Tongue (tissue), 1 donor: ENCODE measurements at regions not wholly inside any gene's neighbourhood (a gene's known extent, or its start where the extent isn't known, plus 50 kb on each side); places are given as distances from the start of the nearest gene placed in this dataset.

Source experiments
- DNase-seq: peaks from one replicate; pipeline ENCODE4 v3.0.0-alpha.2; 2015

DNA sequence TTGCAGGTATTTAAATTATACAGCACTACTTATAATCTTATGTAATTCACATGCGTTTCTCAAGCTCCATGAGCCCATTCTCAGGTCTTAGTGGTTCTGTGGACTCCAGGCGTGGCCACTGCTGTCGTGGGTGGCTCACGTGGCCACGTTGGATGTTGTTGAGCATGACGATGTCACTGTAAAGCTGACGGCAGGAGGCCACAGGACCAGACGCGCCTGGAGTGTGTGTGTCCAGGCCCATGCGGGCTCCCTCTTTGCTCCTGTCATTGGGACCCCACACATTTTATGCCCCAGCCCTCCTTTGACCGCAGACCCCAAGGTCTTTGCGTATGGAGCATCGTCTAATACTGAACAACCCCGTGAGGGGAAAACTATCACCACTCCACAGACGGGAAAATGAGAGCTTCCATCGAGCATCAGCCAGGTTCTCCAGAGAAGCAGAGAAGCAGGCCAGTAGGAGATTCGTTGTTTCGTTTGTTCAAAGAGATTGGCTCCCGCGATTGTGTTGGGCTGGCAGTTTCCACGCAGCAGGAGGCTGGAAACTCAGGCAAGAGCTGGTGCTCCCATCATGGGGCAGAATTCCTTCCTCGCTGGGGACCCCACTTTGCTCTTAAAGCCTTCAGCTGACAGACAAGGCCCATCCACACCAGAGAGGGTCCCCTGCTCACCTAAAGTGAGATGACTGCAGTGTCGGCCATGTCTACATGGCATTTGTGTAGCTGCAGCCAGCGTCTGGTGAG, 129.3 kb upstream of the SPACA7 start:
- DNase-seq, result no peak

DNA sequence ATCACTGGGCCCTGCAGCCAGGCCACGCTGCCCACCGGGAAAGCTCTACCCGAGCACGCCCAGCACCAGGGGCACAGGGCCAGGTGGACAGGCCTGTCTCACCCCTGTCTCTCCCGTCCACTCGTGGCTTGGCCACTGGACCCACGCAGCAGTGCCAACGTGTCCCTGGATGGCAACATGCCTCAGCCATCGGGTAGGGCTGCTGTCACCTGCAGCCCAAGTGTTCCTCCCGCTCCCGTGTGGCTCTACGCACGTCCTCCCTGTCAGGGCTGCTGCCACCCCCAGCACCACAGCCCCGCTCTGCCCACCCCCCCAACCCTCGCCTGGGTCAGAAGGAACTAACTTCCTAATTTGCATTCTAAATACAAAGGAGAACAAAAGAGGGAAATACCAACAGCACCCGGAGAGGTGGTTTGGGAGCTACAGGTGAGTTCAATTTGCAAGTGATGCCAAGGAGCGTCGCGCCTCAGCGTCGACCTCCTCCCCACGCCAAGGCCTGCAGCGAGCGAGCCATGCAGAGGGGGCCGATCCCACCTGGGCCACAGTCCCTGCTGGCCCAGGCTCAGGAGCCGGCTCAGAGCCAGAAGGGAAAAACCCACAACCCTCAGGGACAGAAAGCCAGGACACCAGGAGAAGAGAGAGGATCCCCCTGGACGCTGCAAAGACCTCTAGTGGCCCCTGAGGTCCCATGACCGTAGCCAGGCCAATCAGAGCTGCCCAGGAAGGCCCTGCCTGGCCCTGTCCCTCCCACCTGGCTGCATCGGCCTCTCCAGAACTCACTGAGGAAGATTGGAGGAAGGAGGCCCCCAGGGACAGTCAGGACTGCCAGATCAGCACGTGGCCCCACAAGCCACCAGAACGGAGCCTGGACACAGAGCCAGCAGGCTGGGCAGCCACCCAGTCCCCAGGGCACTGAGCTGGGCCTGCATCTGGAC, 128.4 kb upstream of the SPACA7 start:
- no peak for DNase-seq

DNA sequence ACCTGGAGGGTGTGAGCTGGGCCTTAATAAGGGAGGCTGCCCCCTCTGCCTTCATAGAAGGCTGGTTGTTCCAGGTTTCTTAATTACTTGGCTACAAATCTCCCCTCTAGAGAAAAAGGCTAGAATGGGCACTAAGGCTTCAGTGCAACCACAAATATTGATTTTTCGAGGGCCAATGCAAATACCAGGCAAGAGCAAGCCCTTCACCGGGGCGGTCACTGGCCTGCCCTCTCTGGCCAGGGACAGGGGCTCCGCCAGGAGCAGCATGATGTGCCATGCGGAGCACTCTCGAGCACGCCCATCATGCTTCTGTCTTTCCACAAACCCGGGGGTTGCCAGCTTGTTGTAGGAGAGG, 127.8 kb upstream of the SPACA7 start:
- DNase-seq, result no peak

DNA sequence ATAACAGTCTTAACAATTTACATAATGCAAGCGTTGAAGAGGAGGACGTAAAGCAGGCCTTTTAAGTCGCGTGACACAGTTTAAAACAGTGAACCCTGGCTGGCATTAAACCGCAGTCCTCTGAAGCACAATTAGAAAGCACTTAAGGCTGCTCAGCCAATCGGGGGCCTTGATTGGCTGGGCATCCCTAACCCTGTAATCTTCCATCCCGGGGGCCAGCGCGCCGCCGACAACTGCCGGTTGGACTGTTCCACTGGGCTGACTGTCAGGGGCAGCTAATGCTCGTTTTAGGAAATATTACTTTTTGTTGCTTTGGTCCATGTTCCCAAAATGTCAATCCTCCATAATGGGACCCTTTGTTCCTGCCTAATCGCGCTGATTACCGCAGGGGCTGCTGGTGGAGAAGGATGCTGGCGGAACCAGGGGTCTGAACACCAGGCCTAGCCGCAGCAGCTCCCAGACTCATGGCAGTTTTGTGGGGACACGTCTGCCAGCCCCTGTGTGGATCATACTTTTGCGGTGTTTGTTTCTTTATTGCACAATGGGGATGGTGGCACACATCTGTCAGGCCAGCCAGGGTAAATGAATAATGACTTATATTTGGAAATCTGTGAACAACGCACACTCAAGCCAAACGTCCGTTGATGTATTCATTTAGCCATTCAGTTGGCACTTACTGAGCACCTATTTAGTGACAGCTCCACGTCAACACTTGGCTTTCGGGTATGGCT, 127.1 kb upstream of the SPACA7 start:
- DNase-seq, result peak; percentile 23

DNA sequence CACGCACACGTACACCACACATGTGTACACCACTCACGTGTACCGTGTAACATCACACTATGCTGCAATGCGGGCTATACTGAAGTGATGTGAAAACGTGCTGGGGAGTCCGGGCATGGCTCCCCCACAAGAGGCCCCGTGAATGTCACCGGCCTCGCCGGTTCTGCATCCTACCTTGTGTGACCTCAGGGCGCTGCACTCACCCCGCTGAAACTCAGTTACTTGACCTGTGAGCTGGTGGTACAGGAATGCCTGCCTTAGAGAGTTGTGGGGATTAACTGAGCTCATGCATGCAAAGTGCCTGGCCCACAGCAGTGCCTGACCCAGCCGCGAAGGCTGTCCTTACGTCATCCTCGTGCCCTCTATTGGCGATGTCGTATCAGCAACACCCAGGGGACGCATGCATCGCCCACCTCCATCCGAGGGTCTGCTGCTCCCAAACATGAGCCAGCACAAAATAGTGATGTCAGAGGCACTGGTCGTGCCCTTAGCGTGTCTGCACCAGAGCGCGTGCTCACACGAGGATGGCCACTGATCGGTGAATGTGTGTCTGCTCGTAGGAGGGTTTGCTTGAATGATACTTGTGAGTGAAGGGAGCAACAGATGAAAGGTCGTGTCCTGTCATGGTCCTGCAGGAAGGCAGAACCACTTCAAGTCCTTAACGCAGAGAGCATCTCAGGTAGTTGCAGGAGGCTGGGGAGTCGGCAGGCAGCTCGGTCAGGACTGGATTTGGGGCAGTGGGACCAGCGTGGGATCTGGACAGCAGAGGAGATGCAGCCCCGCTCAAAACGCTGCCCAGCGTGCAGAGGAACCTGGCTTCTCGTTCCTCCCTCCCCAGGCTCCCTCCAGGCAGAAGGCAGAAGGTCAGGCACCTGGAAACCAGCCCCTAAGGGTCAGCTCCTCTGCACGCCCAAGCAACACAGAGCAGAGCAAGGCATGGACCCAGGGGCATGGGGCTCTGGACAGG, 126.2 kb upstream of the SPACA7 start:
- no peak for DNase-seq

DNA sequence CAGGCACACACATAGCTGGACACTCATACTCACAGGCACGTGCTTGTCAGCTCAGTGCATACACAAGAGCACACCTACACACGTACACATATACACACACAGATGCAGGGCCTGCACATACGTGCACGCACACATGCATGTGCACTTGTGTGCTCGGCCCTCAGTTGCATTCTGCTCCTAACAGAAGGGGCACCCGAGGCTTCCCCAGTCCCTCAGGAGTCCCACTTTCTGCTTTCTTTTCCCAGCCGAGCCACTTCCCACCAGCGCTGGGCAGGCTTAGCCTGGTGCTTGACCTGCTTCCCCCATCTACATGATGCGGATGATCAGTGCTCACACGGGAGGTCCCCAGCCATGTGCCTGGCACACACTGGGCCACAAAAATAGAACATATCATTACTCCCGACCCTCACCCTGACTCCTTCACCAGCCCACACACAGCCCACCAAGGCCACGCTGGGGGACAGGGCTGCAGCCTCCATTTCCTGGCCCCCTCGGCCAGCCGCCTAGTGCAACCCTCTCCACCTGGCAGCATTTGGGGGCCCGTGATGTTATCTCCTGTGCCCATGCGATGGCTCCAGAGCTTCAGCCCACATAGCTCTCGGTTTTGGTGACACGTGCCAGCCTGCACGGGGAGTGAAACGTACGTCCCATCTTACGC, 125.2 kb upstream of the SPACA7 start:
- DNase-seq, result no peak

DNA sequence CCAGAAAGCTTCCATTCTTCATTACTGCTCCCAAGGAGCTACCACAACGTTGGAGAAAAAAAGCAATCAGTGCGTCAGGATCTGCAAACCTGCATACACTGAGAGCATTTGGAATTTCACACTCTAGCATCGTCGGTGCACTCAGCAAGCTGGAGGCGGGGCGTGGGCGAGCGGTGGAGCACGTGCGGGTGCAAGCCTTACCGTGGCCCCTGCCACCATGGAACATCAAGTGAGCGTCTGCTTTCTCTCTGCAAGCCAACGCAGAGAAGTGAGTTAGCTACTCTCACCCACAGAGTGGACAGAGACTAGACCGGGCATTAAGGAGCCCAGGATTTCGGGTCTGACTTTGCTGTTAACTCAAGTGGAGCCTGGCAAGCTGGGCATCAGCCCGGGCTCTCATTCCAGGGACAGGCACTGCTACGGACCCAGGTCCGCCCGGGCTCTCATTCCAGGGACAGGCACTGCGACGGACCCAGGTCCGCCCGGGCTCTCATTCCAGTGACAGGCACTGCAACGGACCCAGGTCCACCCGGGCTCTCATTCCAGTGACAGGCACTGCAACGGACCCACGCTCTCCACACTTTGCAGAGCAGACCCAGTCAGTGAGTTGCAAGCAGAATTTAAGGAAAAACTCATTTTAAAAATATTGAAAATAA, 124.1 kb upstream of the SPACA7 start:
- DNase-seq, result no peak

DNA sequence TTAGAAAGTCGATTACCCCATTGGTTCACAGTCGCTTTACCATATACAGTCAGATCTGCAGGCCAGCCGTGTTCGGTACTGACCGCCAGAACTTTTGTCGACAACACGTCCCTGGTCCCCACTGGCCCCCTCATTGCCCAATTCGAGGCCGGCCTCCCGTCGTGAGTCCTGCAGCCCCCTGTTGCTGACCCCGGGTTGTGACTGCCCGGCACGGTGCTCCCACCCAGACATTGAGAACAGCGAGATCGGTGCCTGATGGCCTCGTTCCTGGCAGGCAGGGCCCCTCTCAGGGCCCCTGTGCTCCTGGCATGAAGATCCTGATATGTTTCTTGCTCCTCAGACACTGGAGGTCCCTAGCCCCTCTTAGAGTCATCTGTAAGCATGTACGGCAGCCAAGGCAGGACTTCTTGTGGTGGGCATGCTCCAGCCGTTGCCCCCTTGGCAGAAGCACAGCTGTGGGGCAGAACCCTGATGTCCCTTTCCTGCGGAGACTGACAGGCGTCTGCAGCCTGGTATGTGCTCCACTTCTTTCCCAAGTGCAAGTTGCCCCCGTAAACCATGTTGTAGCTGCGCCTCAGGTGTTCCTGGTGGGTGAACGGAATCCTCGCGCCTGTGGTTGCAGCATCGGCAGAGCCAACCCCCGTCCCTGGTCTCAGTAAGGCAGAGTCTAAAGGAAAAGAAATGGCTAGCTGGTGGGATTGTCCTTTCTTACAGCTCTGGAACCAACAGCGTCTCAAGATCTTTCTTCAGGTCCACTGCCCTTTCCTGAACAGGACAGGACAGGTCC, 123.2 kb upstream of the SPACA7 start:
- DNase-seq, result no peak

DNA sequence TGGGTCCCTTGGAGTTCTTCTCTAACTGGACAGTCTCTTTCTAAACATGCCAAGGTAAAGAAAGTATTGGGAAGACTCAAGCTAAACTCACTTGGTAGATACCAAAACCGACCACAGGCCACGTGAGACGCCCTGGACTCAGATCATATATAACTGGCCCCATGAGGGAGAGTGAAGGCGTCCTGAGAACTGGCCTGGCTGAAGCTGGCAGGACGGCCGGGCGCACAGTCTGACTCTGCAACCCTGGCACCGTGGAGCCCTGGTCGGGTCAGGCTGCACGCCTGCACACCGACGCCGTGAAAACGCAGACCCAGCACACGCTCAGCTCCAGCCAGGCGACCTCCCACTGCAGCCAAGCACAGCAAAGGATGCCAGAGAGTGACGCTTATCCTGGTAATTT, 122.5 kb upstream of the SPACA7 start:
- DNase-seq, result no peak

DNA sequence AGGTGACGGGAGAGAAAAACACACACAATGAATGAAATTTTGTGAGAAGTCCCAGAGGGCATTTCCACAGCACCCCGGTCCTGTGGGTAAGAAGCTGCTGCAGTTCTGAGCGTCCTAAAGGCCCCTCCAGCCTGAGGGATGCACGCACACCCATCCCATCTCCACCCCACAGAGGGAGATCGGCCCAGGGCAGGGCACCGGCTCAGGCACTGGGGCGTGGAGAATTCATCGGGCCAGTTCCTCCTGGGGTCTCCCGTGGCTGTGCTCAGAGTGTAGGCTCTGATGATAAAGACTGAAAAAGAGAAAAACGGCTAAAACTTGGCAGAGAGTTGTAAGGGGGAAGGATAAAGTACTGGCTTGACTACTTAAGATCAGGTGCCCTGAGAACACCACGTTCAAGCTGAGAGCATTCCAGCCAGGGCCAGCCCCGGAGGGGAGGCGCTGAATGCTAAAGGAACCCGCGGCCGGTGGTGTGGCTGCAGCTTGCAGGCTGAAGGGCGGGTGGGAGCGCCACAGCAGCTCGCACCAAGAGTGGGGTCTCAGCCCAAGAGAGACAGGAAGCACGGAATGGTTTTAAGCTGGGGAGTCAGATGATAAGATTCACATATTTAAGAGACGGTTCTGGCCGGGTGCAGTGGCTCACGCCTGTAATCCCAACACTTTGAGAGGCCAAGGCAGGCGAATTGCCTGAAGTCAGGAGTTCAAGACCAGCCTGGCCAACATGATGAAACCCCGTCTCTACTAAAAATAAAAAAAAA, 121.9 kb upstream of the SPACA7 start:
- DNase-seq, result no peak

DNA sequence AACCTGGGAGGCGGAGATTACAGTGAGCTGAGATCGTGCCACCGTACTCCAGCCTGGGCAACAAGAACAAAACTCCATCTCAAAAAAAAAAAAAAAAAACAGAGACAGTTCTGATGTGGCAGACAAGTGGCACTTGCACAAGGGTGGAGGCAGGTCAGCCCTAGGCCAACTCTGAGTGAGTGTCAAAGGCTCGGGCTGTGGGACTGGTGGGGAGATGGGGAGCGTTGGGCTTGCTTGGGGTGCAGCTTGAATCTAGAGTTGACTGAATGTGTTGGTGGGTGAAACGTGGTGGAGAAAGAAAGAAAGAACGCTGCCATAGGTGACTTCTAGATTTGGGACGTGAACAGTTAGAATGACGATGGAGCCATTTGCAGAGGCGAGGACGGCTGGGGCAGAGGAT, 121.3 kb upstream of the SPACA7 start:
- DNase-seq, result no peak

DNA sequence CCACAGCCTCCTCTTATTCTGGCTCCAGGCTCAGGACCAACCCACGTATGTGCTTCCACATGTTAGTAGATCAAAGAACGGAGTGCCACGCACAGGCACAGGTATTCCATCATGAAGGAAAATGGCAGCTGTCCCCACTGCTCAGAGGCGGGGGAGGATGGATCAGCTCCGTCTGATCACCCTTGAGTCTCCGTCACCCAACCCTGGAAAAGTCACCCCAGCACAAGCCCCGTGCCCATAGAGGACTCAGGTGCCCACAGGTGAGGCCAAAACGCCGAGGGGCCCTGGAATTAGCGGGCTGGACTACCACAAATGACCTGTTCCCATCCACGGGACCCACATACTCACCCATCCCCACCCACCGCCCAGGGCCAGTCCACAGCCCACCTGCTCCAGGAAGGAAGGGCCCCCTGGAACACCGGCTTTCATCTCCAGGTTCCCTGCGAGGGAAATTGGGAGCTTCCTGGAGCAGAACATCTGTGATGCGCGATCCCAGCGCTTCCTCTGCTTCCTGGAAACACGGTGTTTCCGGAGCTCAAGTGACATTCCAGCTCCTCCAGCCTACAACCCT, 120.5 kb upstream of the SPACA7 start:
- DNase-seq, result no peak

DNA sequence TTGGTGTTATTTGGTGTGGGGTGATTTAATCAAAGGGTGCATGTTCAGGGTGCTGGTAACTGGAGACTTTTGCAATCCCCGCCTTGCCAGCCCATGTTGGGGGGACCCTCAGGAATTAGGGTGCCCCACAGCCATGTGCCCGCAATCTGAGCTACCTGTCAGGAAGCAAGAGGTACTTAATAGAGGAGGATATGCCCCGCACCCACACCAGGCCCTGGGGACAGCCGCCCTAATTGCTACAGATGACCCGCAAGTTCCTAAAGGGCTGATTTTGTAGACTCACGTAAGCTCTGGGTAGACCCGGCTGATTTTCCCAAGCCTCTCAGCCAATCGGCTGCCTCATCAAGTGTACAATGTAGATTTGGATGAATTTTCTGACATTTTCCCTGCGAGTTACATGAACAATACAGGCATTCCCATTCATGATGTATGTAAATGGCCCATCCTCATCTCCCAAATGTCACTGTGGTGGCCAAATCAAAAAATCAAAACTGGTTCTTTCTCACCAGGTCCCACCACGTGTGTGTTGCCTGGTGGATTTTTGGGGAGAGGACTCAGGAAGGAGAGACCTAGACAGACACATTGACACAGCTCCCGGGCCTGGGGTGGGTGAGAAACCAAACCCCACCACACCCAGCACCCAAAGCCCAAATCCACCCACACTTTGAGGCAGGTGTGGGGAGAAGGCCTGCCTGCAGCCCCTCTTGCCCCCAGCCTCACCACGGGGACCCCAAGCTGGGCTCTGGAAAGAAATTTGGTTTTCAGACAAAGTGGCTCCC, 119.2 kb upstream of the SPACA7 start:
- DNase-seq, result no peak

DNA sequence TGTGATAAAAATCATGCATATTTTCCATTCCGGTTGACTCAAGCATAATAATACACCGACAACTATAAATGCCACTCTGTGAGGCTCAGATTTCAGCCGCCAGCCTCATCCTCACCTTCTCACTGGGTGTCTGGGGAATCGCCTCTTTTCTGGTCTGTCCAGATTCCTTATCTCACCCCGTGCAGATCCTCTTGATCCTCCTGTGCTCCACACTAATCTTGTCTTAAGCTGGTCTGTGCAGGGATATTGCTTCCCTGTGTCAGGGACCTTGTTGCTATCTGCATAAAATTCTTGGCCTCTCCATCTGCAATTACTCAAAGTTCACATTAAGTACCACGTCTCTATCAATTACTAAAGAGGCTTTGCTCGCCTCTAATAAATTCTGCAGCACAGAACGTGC, 116.6 kb upstream of the SPACA7 start:
- no peak for DNase-seq

DNA sequence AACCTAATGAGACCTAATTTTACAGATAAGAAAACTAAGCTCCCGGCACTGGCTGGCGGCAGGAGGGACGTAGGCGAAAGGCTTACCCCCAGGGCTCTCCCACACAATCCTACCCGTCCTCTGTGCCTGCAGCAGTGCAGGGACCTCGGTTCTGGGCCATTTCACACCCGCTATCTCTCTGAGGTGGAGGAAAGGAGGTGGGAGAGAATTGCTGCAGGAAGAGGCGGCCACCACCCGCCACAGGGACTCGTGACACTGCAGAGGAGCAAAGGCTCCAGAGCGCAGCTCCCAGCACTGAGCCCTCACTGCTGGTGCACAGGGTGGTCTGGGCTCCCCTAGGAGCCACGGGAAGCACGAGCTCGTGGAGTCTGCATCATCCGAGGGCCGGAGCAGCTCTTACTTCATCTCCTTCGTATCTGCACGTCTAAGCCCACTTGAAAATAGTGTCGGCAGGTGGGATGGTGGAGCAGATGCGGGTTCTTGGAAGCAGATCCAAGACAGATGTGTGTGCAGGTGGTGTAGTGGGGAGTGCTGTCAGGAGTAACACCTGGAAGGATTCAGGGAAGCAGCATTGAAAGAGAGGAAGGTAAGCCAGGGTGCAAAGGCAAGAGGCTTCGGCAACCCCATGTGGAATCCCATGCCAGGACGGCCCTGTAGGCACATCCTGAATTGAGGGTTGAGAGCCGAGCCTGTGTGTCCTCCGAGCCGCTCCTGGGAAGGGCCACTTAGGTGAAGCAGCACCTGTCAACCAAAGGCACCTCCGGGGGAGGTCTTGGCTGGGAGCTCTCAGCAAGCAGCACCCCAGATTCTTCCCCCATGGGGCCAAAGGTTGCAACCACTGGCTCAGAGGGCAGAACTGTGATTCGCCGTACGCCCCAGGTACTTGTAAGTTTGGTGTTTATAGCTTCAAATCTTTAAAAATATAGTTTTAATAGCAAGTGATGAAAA, 115.8 kb upstream of the SPACA7 start:
- no peak for DNase-seq

DNA sequence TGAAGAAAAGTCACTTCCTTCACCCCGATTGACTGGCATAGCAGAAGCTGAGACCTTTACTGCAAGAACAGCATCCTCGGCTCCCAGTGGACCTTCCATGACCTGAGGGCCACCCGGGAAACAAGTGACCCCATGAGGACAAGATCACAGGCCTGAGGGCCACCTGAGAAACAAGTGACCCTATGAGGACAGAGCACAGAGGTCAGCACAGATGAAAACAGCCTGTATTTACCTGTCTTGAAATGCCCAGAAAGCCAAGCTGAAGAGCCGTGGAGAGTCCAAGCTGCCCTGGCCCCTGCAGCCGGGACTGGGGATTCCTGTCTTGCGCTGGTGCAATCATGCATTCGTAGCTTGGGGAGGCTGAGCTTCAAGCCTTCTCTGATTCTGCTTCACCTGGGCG, 114.2 kb upstream of the SPACA7 start:
- DNase-seq, result no peak

DNA sequence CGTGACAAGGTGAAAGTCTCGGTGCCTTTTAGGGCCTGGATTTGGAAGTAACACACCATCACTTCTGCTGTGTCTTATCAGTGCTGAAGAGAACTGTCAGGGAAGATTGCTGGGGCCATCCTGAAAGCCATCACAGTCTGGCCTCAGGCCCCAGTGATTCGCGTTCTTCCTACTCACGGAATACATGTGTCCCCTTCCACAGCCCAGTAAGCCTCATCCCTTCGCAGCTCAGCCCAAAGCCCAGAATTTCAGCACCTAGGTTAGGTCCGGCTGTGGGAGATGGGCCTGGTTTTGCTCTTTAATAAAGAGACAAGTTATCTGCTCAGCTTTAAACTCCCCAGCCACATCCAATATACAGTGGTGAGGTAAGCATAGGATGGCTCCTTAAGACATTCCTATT, 113.0 kb upstream of the SPACA7 start:
- no peak for DNase-seq
